ENCODE measurements at regions not wholly inside any gene's neighbourhood (a gene's known extent, or its start where the extent isn't known, plus 50 kb on each side); places are given as distances from the start of the nearest gene placed in this dataset.

DNA sequence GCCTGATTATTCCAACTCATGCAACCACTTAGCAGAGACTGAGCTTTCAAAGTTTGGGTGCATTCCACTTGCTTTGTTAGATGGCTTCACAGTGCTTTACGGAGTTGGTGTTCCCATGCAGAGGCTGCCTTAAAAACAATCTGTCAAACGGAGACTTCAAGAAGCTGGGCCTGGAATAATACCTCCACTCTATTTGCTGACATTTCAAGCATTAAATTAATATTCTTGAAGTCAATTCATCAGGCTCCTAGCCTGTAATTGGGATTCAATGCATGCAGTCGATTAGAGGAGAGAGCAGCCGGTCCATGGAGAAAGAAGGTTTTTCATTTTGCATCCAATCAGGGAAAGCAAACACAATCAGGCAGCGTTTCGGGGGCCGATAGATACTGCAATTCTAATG is 314.7 kb upstream of the PRKX start:
- no peak for TF ChIP-seq POLR2A (IDR thresholded peaks at IDR 0.05)
- TF ChIP-seq CTCF (IDR thresholded peaks at IDR 0.05), result no peak

All from uterus (tissue), 2 donors.